ENCODE measurements at regions not wholly inside any gene's neighbourhood (a gene's known extent, or its start where the extent isn't known, plus 50 kb on each side); places are given as distances from the start of the nearest gene placed in this dataset.

DNA sequence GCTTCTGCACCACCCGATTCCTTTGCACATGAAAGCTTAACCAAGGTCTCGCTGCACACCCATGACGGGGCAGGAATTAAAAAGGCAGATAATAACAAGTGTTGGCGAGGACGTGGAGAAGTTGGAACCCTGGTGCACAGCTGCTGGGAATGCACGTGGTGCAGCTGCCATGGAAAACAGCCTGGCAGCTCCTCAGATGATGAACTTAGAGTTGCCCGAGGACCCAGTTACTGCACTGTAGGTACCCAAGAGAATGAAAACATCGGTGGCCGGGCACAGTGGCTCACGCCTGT, 211.6 kb upstream of the CIBAR2 start:
- BruUV-seq (replicated peaks): no TSS peak

More for the DNA sequence above, 211.6 kb upstream of the CIBAR2 start:
- H4K20me1 ChIP-seq (ENCODE audit: insufficient read depth, low read length): peaks cover 88% of the 10 kb centered on the region
- H3K56ac ChIP-seq (ENCODE audit: extremely low read depth, insufficient read depth, low read length): no peak overlapping the region
- H3K9me3 ChIP-seq (ENCODE audit: control insufficient read depth, insufficient read depth, low read length): no peaks in the 10 kb centered on the region; the same call in 1 of the 2 replicates
- WGBS, 2 experiments (ENCODE audit: extremely low coverage in 2 of 2, insufficient read length in 1 of 2): 100% methylated on average over 6 of the region's 10 CpGs; no CpG with 5 or more reads in 1 of the 2 experiments
- H2AK5ac ChIP-seq (ENCODE audit: low read depth, low read length): no peak overlapping the region
- H3K4me2 ChIP-seq (ENCODE audit: low read depth, low read length): no peak overlapping the region
- H3K23ac ChIP-seq (ENCODE audit: low read depth, low read length): no peak overlapping the region
- TF ChIP-seq RFX5 (IDR thresholded peaks at IDR 0.05; ENCODE audit: low read depth, low read length) (no peak), RCOR1 (IDR thresholded peaks at IDR 0.05; ENCODE audit: insufficient replicate concordance, low read length) (no peak), BHLHE40 (IDR thresholded peaks at IDR 0.05; ENCODE audit: low read depth, low read length) (no peak), CTCF (conservative IDR thresholded peaks at IDR 0.05; ENCODE audit: low read depth, low read length) (no peak), MXI1 (IDR thresholded peaks at IDR 0.05; ENCODE audit: borderline replicate concordance, low read depth, low read length) (no peak), POLR2A (IDR thresholded peaks at IDR 0.05; ENCODE audit: low read depth, low read length) (no peak), CEBPB (IDR thresholded peaks at IDR 0.05; ENCODE audit: low read depth, low read length) (no peak), CHD1 (IDR thresholded peaks at IDR 0.05; ENCODE audit: low read depth, low read length) (no peak), MAFK (IDR thresholded peaks at IDR 0.05; ENCODE audit: low read depth, low read length) (no peak), RAD21 (IDR thresholded peaks at IDR 0.05; ENCODE audit: low read length) (no peak), NFE2L2 (IDR thresholded peaks at IDR 0.05; ENCODE audit: low read depth, low read length) (no peak), FOS (IDR thresholded peaks at IDR 0.05; ENCODE audit: low read depth, low read length) (no peak), MAZ (IDR thresholded peaks at IDR 0.05; ENCODE audit: borderline replicate concordance, low read depth, low read length) (no peak), USF2 (IDR thresholded peaks at IDR 0.05; ENCODE audit: low read depth, low read length) (no peak), SMC3 (IDR thresholded peaks at IDR 0.05; ENCODE audit: low read depth, low read length) (no peak)
- TF ChIP-seq, protein P1, sequence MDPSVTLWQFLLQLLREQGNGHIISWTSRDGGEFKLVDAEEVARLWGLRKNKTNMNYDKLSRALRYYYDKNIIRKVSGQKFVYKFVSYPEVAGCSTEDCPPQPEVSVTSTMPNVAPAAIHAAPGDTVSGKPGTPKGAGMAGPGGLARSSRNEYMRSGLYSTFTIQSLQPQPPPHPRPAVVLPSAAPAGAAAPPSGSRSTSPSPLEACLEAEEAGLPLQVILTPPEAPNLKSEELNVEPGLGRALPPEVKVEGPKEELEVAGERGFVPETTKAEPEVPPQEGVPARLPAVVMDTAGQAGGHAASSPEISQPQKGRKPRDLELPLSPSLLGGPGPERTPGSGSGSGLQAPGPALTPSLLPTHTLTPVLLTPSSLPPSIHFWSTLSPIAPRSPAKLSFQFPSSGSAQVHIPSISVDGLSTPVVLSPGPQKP (IDR thresholded peaks at IDR 0.05; ENCODE audit: borderline replicate concordance, low read depth, low read length): no peak
- no peak overlapping the region for H2BK20ac ChIP-seq (ENCODE audit: low read depth, low read length)
- CTCF ChIA-PET: no interaction called here
- H3K14ac ChIP-seq (replicated peaks; ENCODE audit: low read depth, low read length): no peak overlapping the region
- peaks cover 18% of the 10 kb centered on the region for H3K4me1 ChIP-seq (ENCODE audit: control insufficient read depth, insufficient read depth, low read length)
- no peak overlapping the region for H4K91ac ChIP-seq (ENCODE audit: insufficient read depth, low read depth, low read length)
- no peak overlapping the region for H2BK120ac ChIP-seq (ENCODE audit: low read depth, low read length)
- no peak for DNase-seq
- no peak overlapping the region for H3K4ac ChIP-seq (ENCODE audit: low read depth, low read length)
- H2BK5ac ChIP-seq (ENCODE audit: low read depth, low read length, poor library complexity, severe bottlenecking): no peak overlapping the region
- no peaks in the 10 kb centered on the region; the same call in 1 of the 2 replicates for H3K9me1 ChIP-seq (ENCODE audit: insufficient read depth, low read length)
- intact Hi-C loops (cut with micrococcal nuclease): no loop called here
- no peak overlapping the region for H2AK9ac ChIP-seq (replicated peaks; ENCODE audit: low read depth, low read length, poor library complexity)
- no peak overlapping the region for H2AFZ ChIP-seq (replicated peaks; ENCODE audit: low read length, poor library complexity)
- no peak overlapping the region for H3K4me3 ChIP-seq (ENCODE audit: insufficient read depth, low read depth, low read length)
- no peak for ATAC-seq (ENCODE audit: low read depth)
- H3K18ac ChIP-seq (ENCODE audit: low read depth, low read length): no peak overlapping the region
- no peak overlapping the region for H3K27ac ChIP-seq (ENCODE audit: insufficient read depth, low read length)
- no peak overlapping the region for H4K5ac ChIP-seq (ENCODE audit: low read depth, low read length)
- H2BK15ac ChIP-seq (ENCODE audit: low read depth, low read length): no peak overlapping the region
- H3K27me3 ChIP-seq (ENCODE audit: control insufficient read depth, insufficient read depth, low read length): no peaks in the 10 kb centered on the region
- in situ Hi-C loops (cut with MboI; ENCODE audit: low sequenced_read_pairs): no loop called here
- no peaks in the 10 kb centered on the region for H3K36me3 ChIP-seq (ENCODE audit: control insufficient read depth, insufficient read depth, low read length)
- H4K8ac ChIP-seq (ENCODE audit: low read depth in 2 of 2, low read length in 2 of 2): no peak overlapping the region
- POLR2A ChIA-PET (ENCODE audit: unreplicated experiment): no interaction called here
- no peak overlapping the region for H3K9ac ChIP-seq (ENCODE audit: low read depth, low read length)
- dilution Hi-C loops (cut with HindIII; ENCODE audit: low sequenced_read_pairs, unreplicated experiment): no loop called here
- H3K79me1 ChIP-seq (ENCODE audit: low read depth in 1 of 2, low read length in 2 of 2): peaks cover 30 to 67% of the 10 kb centered on the region in 2 experiments

Measured in IMR-90 (cell line).